ENCODE measurements at regions not wholly inside any gene's neighbourhood (a gene's known extent, or its start where the extent isn't known, plus 50 kb on each side); places are given as distances from the start of the nearest gene placed in this dataset.

DNA sequence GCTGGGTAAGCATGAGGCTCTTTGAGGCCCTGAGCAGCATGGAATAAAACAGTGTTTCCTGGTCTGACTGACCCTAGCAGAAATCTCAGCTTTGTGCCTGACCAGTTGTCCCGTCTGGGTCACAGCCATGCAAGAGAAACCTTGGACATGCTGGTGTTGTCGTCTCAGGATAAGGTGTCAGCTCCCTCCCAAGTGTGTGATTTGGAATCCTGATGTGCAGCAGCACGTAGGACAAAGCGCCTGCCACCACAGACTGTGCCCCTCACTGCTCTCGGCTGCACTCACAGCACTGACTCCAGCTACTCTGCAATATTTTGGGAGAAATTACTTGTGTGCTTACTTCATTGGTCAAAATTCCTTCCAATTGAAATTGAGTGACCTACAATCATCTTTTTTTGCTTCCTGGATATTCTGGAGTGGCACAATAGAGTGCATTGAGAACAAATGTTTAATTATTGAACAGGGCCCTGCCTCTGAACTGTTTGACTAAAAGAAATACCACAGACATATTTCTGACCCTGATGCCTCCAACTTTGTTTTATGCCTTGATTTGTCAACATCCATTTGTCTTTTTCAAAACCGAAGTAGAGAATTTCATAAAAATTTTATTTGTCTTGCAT is 352.4 kb downstream of the SOCS6 start:
- no peaks in the 10 kb centered on the region for H3K9me3 ChIP-seq (ENCODE audit: control insufficient read depth in 2 of 2, insufficient read depth in 1 of 2, low read depth in 1 of 2, low read length in 1 of 2)
- no peaks in the 10 kb centered on the region for H3K4me1 ChIP-seq (ENCODE audit: control insufficient read depth in 2 of 2, insufficient read depth in 2 of 2, low read length in 1 of 2)
- no peak overlapping the region for H3K4me3 ChIP-seq (ENCODE audit: low read depth in 1 of 2, low read length in 2 of 2)
- no peaks in the 10 kb centered on the region for H3K36me3 ChIP-seq (ENCODE audit: control insufficient read depth in 2 of 2, insufficient read depth in 2 of 2, low read length in 1 of 2)
- H3K27me3 ChIP-seq (ENCODE audit: control insufficient read depth in 1 of 2, insufficient read depth in 2 of 2, low read length in 2 of 2): no peaks in the 10 kb centered on the region
- WGBS, 2 donors: 51 to 55% methylated on average over 6 of the region's 6 CpGs
- H3K27ac ChIP-seq (ENCODE audit: low read depth in 2 of 2, low read length in 1 of 2): no peak overlapping the region

DNA sequence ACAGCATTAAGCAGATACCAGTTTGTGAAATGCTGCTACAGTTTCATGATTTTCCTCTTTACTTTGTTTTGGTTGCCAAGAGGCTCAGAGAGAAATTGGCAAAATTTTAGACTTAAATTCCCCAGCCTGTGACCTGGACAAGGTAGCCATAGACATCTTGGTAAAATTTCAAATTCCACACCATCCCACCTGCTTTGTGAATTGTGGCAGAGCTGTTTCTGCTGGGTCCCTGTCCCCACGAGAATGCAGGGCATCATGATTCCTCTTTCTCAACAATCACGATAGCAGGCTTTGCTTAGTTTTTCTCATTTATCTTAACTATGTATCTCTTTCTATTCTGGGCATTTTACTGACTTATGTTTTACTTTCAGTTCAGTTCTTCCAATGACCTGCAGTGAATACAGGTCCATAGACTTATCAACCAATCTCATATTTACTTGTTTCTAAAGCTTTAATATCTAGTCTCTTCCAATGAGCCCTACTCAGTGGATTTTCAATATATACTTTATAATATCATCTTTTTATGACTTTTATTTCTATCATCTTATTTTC is 351.6 kb downstream of the SOCS6 start:
- Histone ChIP-seq H3K4me1 (ENCODE audit: control insufficient read depth in 2 of 2, insufficient read depth in 2 of 2, low read length in 1 of 2) (no peaks in the 10 kb centered on the region), H3K36me3 (ENCODE audit: control insufficient read depth in 2 of 2, insufficient read depth in 2 of 2, low read length in 1 of 2) (no peaks in the 10 kb centered on the region), H3K27me3 (ENCODE audit: control insufficient read depth in 1 of 2, insufficient read depth in 2 of 2, low read length in 2 of 2) (no peaks in the 10 kb centered on the region), H3K27ac (ENCODE audit: low read depth in 2 of 2, low read length in 1 of 2) (no peak overlapping the region), H3K4me3 (ENCODE audit: low read depth in 1 of 2, low read length in 2 of 2) (no peak overlapping the region), H3K9me3 (ENCODE audit: control insufficient read depth in 2 of 2, insufficient read depth in 1 of 2, low read depth in 1 of 2, low read length in 1 of 2) (no peaks in the 10 kb centered on the region)
- 46 to 52% methylated on average over 2 of the region's 2 CpGs for WGBS, 2 donors

DNA sequence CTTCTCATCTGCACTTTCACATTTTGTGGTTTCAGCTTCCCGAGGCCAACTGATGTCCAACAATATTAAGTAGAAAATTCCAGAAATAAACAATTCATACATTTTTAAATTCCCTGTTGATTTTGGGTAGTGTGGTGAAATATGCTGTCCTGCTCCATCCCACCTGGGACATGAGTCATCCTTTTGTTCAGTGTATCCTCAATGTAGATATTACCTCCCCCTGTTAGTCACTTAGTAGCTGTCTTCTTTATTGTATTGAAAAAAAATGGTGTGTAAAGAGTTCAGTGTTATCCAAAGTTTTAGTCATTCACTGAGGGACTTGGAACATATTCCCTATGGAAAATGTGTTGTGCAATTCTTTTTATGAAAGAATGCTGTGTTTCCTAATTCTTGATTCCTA is 348.1 kb downstream of the SOCS6 start:
- no peaks in the 10 kb centered on the region for H3K27me3 ChIP-seq (ENCODE audit: control insufficient read depth in 1 of 2, insufficient read depth in 2 of 2, low read length in 2 of 2)
- no peaks in the 10 kb centered on the region for H3K4me1 ChIP-seq (ENCODE audit: control insufficient read depth in 2 of 2, insufficient read depth in 2 of 2, low read length in 1 of 2)
- H3K4me3 ChIP-seq (ENCODE audit: low read depth in 1 of 2, low read length in 2 of 2): no peak overlapping the region
- H3K27ac ChIP-seq (ENCODE audit: low read depth in 2 of 2, low read length in 1 of 2): no peak overlapping the region
- no peaks in the 10 kb centered on the region for H3K36me3 ChIP-seq (ENCODE audit: control insufficient read depth in 2 of 2, insufficient read depth in 2 of 2, low read length in 1 of 2)
- 74 to 80% methylated on average over 1 of the region's 1 CpG for WGBS, 2 donors
- no peaks in the 10 kb centered on the region for H3K9me3 ChIP-seq (ENCODE audit: control insufficient read depth in 2 of 2, insufficient read depth in 1 of 2, low read depth in 1 of 2, low read length in 1 of 2)

DNA sequence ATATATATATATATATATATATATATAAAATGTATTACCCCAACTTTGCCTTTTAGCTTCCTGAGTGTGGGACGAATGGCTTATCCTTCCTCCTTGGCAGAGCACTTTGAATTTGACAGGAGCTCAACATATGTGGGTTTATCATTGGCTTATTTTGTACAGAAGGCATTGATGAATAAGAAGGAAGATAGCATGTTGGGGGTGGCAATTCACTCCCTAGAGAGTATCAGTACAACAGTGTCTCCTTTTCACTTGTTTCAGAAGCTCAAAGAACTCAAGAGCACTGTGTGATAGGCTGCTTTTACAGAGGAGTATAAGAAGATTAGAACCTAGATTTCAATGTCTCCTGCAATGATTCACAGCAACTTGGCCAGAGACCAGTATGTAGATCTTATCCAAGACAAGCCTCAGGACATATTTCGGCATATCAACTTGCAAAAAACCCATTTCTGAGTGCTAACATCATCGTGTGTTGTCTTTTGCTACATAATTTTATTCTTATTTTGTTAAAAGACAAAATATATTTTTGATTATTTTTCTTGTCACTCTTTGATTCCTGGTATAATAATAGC is 345.8 kb downstream of the SOCS6 start:
- H3K9me3 ChIP-seq (ENCODE audit: control insufficient read depth in 2 of 2, insufficient read depth in 1 of 2, low read depth in 1 of 2, low read length in 1 of 2): no peaks in the 10 kb centered on the region
- no peak overlapping the region for H3K27ac ChIP-seq (ENCODE audit: low read depth in 2 of 2, low read length in 1 of 2)
- WGBS, 2 donors: 71 to 73% methylated on average over 3 of the region's 3 CpGs
- no peaks in the 10 kb centered on the region for H3K36me3 ChIP-seq (ENCODE audit: control insufficient read depth in 2 of 2, insufficient read depth in 2 of 2, low read length in 1 of 2)
- no peaks in the 10 kb centered on the region for H3K4me1 ChIP-seq (ENCODE audit: control insufficient read depth in 2 of 2, insufficient read depth in 2 of 2, low read length in 1 of 2)
- H3K27me3 ChIP-seq (ENCODE audit: control insufficient read depth in 1 of 2, insufficient read depth in 2 of 2, low read length in 2 of 2): no peaks in the 10 kb centered on the region
- no peak overlapping the region for H3K4me3 ChIP-seq (ENCODE audit: low read depth in 1 of 2, low read length in 2 of 2)

DNA sequence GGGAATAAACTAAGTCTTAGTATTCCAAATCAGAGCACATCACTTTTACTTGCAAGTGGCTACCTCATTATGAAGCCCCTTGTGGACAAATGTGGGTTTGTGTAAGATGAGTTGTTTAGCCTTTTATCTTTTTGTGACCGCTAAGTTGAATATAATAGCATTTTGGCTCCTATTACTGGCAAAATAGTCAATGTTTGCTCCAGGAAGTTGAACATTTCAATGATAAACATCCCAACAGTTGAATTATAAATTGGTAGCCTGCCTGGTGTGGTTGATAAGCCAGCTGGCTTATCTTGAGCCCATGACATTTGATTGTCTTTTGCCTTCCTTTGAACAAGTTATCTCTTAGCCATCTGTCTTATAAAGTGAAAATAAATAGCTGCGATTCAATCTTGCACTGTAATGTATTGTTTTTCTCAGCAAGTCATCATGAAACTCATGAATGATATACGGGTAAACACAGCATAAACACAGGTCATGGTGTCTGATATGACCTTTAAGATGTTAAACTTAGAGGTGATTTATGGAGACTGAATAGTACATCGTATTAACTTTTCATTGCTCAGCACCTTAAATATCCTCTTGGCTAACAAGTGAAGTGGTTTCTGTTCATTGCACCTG is 338.4 kb downstream of the SOCS6 start:
- Histone ChIP-seq H3K4me3 (ENCODE audit: low read depth in 1 of 2, low read length in 2 of 2) (no peak overlapping the region), H3K36me3 (ENCODE audit: control insufficient read depth in 2 of 2, insufficient read depth in 2 of 2, low read length in 1 of 2) (no peaks in the 10 kb centered on the region), H3K4me1 (ENCODE audit: control insufficient read depth in 2 of 2, insufficient read depth in 2 of 2, low read length in 1 of 2) (no peaks in the 10 kb centered on the region), H3K9me3 (ENCODE audit: control insufficient read depth in 2 of 2, insufficient read depth in 1 of 2, low read depth in 1 of 2, low read length in 1 of 2) (no peaks in the 10 kb centered on the region), H3K27ac (ENCODE audit: low read depth in 2 of 2, low read length in 1 of 2) (no peak overlapping the region), H3K27me3 (ENCODE audit: control insufficient read depth in 1 of 2, insufficient read depth in 2 of 2, low read length in 2 of 2) (no peaks in the 10 kb centered on the region)
- 48 to 50% methylated on average over 4 of the region's 4 CpGs for WGBS, 2 donors

DNA sequence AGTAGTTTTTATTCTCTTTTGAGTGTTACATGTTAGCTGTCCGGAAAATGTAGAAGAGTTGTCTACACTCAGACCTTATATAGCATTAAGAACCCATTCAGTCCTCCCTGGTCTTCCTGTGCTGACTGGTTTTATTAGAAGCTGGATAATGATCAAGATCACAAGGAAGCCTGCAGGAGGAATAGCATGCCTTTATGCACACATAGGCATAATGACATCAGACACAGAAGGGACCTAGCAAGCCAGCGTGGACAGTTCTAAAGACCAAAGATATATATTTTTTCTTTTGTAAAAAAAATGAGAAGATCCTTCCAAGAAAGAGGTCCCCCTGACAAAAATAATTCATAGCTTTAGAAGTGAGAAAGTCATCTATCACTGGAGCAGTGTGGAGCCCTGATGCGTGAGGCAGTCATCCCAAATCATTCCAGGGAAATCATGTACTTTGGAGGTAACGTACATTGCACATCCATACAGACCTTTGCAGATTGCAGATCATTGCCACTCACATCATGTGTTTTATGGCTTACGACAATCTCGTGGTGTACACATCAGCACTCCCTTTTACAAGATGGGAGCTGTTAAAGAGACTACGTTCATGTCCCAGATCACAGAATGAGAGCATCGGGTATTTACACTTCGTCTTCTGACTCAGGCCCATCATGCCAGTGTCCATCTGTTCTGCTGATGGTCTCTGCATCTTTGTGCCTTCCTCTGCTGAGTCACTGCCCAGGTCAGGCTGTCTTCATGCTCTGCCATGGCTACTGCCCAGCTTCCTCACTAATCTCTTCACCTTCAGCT is 334.0 kb downstream of the SOCS6 start:
- WGBS, 2 donors: 81 to 82% methylated on average over 9 of the region's 9 CpGs
- no peak overlapping the region for H3K4me3 ChIP-seq (ENCODE audit: low read depth in 1 of 2, low read length in 2 of 2)
- peaks cover 2 to 5% of the 10 kb centered on the region in 2 donors for H3K9me3 ChIP-seq (ENCODE audit: control insufficient read depth in 2 of 2, insufficient read depth in 1 of 2, low read depth in 1 of 2, low read length in 1 of 2)

DNA sequence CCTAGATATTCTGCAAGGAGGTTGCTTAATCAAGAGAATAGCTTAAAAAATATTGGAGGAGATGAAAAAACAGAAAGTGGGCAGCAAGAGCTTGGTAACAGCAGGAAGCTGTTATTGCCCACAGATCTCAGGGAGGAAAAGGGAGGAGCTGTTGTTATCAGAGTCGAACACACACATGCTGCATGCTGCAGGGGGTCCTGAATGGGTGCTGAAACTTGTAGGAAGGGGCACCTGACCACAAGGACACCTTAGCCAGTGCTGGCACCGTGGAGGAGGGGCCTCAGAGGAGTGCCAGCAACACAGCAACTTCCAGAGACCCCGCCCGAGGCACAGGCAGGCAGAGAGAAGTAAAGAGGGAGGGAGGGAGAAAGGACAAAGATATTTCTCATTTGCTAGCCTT is 332.9 kb downstream of the SOCS6 start:
- no peaks in the 10 kb centered on the region for H3K4me1 ChIP-seq (ENCODE audit: control insufficient read depth in 2 of 2, insufficient read depth in 2 of 2, low read length in 1 of 2)
- H3K27me3 ChIP-seq (ENCODE audit: control insufficient read depth in 1 of 2, insufficient read depth in 2 of 2, low read length in 2 of 2): no peaks in the 10 kb centered on the region
- peaks cover 2 to 5% of the 10 kb centered on the region in 2 donors for H3K9me3 ChIP-seq (ENCODE audit: control insufficient read depth in 2 of 2, insufficient read depth in 1 of 2, low read depth in 1 of 2, low read length in 1 of 2)
- no peak overlapping the region for H3K4me3 ChIP-seq (ENCODE audit: low read depth in 1 of 2, low read length in 2 of 2)
- 18 to 20% methylated on average over 4 of the region's 4 CpGs for WGBS, 2 donors
- H3K36me3 ChIP-seq (ENCODE audit: control insufficient read depth in 2 of 2, insufficient read depth in 2 of 2, low read length in 1 of 2): no peaks in the 10 kb centered on the region
- H3K27ac ChIP-seq (ENCODE audit: low read depth in 2 of 2, low read length in 1 of 2): no peak overlapping the region

More for the DNA sequence above, 334.0 kb downstream of the SOCS6 start:
- no peaks in the 10 kb centered on the region for H3K27me3 ChIP-seq (ENCODE audit: control insufficient read depth in 1 of 2, insufficient read depth in 2 of 2, low read length in 2 of 2)
- no peaks in the 10 kb centered on the region for H3K4me1 ChIP-seq (ENCODE audit: control insufficient read depth in 2 of 2, insufficient read depth in 2 of 2, low read length in 1 of 2)
- H3K27ac ChIP-seq (ENCODE audit: low read depth in 2 of 2, low read length in 1 of 2): no peak overlapping the region
- no peaks in the 10 kb centered on the region for H3K36me3 ChIP-seq (ENCODE audit: control insufficient read depth in 2 of 2, insufficient read depth in 2 of 2, low read length in 1 of 2)

DNA sequence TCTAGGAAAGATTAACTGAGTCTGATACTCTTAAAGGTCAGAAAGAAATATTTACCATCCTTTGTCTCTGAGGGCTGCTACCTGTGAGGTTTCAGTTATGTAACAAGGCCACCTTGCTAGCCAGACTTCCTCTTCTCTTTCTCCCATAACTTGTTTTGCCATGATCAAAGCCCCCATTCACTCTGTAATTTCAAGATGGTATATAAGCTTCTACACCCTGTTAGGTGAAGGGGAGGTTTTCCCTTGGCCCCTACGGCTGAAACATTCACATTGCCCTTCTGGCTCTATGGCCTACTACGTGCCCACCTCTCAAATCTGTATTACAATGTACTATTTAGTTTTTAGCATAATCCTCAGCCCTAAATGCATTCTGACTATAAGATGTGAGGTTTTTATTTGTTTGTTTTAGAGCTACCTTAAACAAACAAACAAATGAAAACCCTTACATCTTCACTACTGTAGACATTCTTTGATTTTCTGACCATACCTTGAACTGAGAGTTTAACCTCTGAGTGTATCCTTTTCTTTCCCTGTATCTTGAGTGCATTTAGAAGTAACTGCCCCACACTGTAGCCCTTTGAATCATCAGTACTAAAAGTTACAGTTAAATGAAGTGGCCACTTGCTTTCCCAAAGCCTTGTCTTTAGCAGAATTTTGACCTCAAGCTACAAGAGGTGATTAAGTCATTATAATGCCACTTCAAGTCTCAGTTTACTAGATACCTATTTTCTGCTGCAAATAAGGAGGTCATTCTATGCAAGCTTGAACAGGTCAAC is 332.2 kb downstream of the SOCS6 start:
- no peak overlapping the region for H3K4me3 ChIP-seq (ENCODE audit: low read depth in 1 of 2, low read length in 2 of 2)
- H3K36me3 ChIP-seq (ENCODE audit: control insufficient read depth in 2 of 2, insufficient read depth in 2 of 2, low read length in 1 of 2): no peaks in the 10 kb centered on the region
- H3K27ac ChIP-seq (ENCODE audit: low read depth in 2 of 2, low read length in 1 of 2): no peak overlapping the region
- H3K4me1 ChIP-seq (ENCODE audit: control insufficient read depth in 2 of 2, insufficient read depth in 2 of 2, low read length in 1 of 2): no peaks in the 10 kb centered on the region
- WGBS, 2 donors: 58 to 69% methylated on average over 2 of the region's 2 CpGs
- peaks cover 2 to 5% of the 10 kb centered on the region in 2 donors for H3K9me3 ChIP-seq (ENCODE audit: control insufficient read depth in 2 of 2, insufficient read depth in 1 of 2, low read depth in 1 of 2, low read length in 1 of 2)
- no peaks in the 10 kb centered on the region for H3K27me3 ChIP-seq (ENCODE audit: control insufficient read depth in 1 of 2, insufficient read depth in 2 of 2, low read length in 2 of 2)
